ENCODE measurements at regions not wholly inside any gene's neighbourhood (a gene's known extent, or its start where the extent isn't known, plus 50 kb on each side); places are given as distances from the start of the nearest gene placed in this dataset.

DNA sequence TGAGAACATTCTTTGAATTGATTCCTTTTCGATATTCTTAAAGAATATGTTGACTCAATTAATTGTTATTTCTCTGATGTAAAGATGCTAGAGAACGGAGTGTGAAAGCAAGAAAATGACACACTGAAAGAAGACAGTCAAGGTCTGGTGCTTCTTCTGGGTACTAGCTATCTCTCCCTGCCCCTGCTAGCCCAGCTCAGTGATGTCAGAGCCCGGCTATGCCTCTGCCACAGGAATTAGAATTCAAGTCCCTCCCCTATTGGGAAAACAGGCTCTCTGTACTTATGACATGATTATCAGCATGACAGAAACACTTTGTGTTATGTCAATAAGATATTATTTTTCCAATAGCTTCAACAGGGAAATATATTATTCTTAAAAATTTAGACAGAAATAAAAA is 252.4 kb downstream of the KCNC2 start:
- no peak for DNase-seq (ENCODE audit: low read depth in 4 of 6, low spot score in 6 of 6)
- WGBS (ENCODE audit: insufficient coverage) = 100% methylated on average over 1 of the region's 3 CpGs

DNA sequence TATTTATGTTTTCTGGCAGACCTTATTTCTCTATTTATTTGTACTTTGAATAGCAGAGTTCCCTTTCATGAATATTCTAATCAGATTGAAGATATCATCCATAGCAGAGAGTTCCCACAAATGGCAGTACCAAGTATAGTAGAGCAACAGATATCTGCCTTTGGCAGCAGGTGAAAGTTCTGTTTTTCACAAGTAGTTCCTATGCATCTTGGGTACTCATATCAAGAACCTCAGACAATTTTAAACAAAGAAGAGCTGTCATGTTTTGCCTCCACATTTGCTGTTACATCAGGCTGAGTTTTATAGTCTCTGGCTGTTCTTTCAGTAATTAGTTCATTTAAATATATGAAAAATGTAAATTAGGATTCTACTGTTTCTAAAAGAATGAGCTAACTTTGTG is 252.0 kb downstream of the KCNC2 start:
- no peaks in the 10 kb centered on the region for H3K36me3 ChIP-seq (ENCODE audit: control insufficient read depth, insufficient read depth, low read length)
- no peak overlapping the region for H3K4me3 ChIP-seq (ENCODE audit: low read depth, low read length)
- H3K27me3 ChIP-seq (ENCODE audit: control insufficient read depth, insufficient read depth, low read length) = no peaks in the 10 kb centered on the region
- no peak overlapping the region for H3K27ac ChIP-seq (ENCODE audit: low read depth, low read length)
- no peak for DNase-seq (ENCODE audit: low read depth in 4 of 6, low spot score in 6 of 6)
- H3K9me3 ChIP-seq (ENCODE audit: control insufficient read depth, insufficient read depth, low read length) = peaks cover 5% of the 10 kb centered on the region
- H3K4me1 ChIP-seq (ENCODE audit: control insufficient read depth, insufficient read depth, low read length) = no peaks in the 10 kb centered on the region

More for the DNA sequence above, 252.4 kb downstream of the KCNC2 start:
- no peak overlapping the region for H3K27ac ChIP-seq (ENCODE audit: low read depth, low read length)
- H3K4me1 ChIP-seq (ENCODE audit: control insufficient read depth, insufficient read depth, low read length) = no peaks in the 10 kb centered on the region
- H3K36me3 ChIP-seq (ENCODE audit: control insufficient read depth, insufficient read depth, low read length) = no peaks in the 10 kb centered on the region
- H3K4me3 ChIP-seq (ENCODE audit: low read depth, low read length) = no peak overlapping the region
- no peaks in the 10 kb centered on the region for H3K27me3 ChIP-seq (ENCODE audit: control insufficient read depth, insufficient read depth, low read length)
- peaks cover 8% of the 10 kb centered on the region for H3K9me3 ChIP-seq (ENCODE audit: control insufficient read depth, insufficient read depth, low read length)

DNA sequence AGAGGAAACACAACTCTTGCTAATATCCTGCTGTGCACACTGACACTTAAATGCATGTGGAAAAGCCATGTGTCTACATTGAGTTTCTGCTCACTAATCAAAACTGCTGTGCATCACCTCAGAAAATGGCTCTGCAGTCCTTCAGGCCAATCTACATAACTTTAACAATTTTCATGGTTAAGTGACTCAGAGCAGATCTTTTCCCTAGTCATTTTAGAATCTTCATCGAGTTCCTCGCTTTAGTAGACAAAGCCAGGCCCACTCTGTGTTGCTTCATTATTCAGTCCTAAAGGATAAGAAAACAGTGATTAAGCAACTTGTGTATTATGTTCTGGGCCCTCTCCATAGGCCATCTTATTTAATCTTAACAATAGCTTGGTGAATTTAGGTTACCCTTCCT is 250.0 kb downstream of the KCNC2 start:
- H3K9me3 ChIP-seq (ENCODE audit: control insufficient read depth, insufficient read depth, low read length) = peaks cover 5% of the 10 kb centered on the region
- H3K36me3 ChIP-seq (ENCODE audit: control insufficient read depth, insufficient read depth, low read length) = no peaks in the 10 kb centered on the region
- no CpG with 5 or more reads among the region's 2 CpGs for WGBS (ENCODE audit: insufficient coverage)
- no peak for DNase-seq (ENCODE audit: low read depth in 4 of 6, low spot score in 6 of 6)
- no peak overlapping the region for H3K4me3 ChIP-seq (ENCODE audit: low read depth, low read length)
- H3K4me1 ChIP-seq (ENCODE audit: control insufficient read depth, insufficient read depth, low read length) = no peaks in the 10 kb centered on the region
- no peak overlapping the region for H3K27ac ChIP-seq (ENCODE audit: low read depth, low read length)
- H3K27me3 ChIP-seq (ENCODE audit: control insufficient read depth, insufficient read depth, low read length) = no peaks in the 10 kb centered on the region

DNA sequence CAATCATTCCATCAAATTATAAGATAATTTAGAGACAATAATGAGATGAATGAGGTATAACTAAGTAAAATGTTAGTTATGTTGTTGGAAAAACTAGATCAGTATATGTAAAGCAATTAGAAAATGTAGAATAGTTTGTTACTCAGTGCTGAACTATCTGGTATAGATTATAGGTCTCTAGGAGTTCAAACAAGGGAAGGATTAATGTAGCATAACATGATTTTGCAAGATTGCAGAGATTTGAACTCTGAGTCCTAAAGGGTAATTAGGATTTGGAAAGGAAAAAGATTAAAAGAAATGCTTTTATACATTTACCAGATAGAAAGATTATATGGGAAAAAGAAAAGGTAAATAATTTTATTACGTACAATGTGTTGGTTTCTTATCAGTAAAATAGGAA is 246.3 kb downstream of the KCNC2 start:
- H3K9me3 ChIP-seq (ENCODE audit: control insufficient read depth, insufficient read depth, low read length) = no peaks in the 10 kb centered on the region
- DNase-seq (ENCODE audit: low read depth in 4 of 6, low spot score in 6 of 6) = no peak
- no peaks in the 10 kb centered on the region for H3K27me3 ChIP-seq (ENCODE audit: control insufficient read depth, insufficient read depth, low read length)
- no peak overlapping the region for H3K4me3 ChIP-seq (ENCODE audit: low read depth, low read length)
- no peaks in the 10 kb centered on the region for H3K4me1 ChIP-seq (ENCODE audit: control insufficient read depth, insufficient read depth, low read length)
- H3K27ac ChIP-seq (ENCODE audit: low read depth, low read length) = no peak overlapping the region
- H3K36me3 ChIP-seq (ENCODE audit: control insufficient read depth, insufficient read depth, low read length) = no peaks in the 10 kb centered on the region
- WGBS (ENCODE audit: insufficient coverage) = no CpG with 5 or more reads among the region's 1 CpG

DNA sequence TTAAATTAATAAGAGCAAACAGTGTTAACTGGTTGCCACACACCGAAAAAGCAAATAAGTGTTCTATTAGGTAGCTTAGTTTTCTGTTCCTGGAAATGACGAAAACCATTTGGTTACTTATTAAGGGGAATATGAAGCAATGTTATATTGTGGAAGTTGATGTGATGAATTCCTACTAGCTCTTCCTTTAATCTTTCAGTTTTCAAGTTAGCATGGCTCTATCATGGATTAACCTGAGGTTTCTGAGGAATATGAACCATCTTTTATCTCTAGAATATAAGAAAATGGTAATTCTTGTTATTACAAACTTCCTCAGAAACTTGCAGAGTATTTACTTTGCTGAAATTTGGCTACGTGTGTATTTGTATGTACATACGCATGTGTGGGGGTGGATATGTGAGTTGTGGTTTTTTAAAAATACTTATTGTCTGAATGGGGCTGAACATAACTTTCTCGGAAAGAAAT is 245.7 kb downstream of the KCNC2 start:
- H3K4me3 ChIP-seq (ENCODE audit: low read depth, low read length) = no peak overlapping the region
- 100% methylated on average over 1 of the region's 5 CpGs for WGBS (ENCODE audit: insufficient coverage)
- no peak overlapping the region for H3K27ac ChIP-seq (ENCODE audit: low read depth, low read length)
- no peaks in the 10 kb centered on the region for H3K27me3 ChIP-seq (ENCODE audit: control insufficient read depth, insufficient read depth, low read length)
- H3K9me3 ChIP-seq (ENCODE audit: control insufficient read depth, insufficient read depth, low read length) = no peaks in the 10 kb centered on the region
- H3K36me3 ChIP-seq (ENCODE audit: control insufficient read depth, insufficient read depth, low read length) = no peaks in the 10 kb centered on the region
- no peak for DNase-seq (ENCODE audit: low read depth in 4 of 6, low spot score in 6 of 6)
- no peaks in the 10 kb centered on the region for H3K4me1 ChIP-seq (ENCODE audit: control insufficient read depth, insufficient read depth, low read length)

DNA sequence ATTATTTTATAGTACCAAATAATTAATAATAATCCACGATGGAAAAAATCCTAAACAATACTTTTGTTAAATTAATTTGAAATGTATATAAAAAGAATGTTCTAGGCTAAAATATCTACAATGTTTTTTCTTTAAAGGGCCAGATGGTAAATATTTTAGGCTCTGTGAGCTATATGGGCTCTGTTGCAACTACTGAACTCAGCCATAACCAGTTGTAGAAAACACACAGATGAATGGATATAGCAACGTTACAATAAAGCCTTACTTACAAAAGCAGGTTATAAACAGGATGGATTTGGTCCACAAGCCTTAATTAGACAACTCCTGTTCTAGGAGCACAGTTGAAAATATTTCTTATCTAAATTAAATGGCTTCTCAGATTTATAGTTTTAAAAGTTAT is 245.2 kb downstream of the KCNC2 start:
- no peak for DNase-seq (ENCODE audit: low read depth in 4 of 6, low spot score in 6 of 6)
- Histone ChIP-seq H3K27ac (ENCODE audit: low read depth, low read length) (no peak overlapping the region), H3K36me3 (ENCODE audit: control insufficient read depth, insufficient read depth, low read length) (no peaks in the 10 kb centered on the region), H3K4me1 (ENCODE audit: control insufficient read depth, insufficient read depth, low read length) (no peaks in the 10 kb centered on the region), H3K9me3 (ENCODE audit: control insufficient read depth, insufficient read depth, low read length) (no peaks in the 10 kb centered on the region), H3K4me3 (ENCODE audit: low read depth, low read length) (no peak overlapping the region), H3K27me3 (ENCODE audit: control insufficient read depth, insufficient read depth, low read length) (no peaks in the 10 kb centered on the region)
- no CpG with 5 or more reads among the region's 2 CpGs for WGBS (ENCODE audit: insufficient coverage)

DNA sequence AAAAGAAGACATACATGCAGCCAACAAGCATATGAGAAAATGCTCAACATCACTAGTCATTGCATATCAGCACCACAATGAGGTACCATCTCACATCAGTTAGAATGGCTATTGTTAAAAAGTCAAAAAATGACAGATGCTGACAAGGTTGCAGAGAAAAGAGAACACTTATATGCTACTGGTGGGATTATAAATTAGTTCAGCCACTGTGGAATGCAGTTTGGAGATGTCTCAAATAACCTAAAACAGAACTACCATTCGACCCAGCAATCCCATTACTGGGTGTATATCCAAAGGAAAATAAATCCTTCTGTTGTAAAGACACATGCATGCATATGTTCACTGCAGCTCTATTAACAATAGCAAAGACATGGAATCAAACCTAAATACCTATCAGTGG is 238.4 kb downstream of the KCNC2 start:
- Histone ChIP-seq H3K9me3 (ENCODE audit: control insufficient read depth, insufficient read depth, low read length) (peaks cover 2% of the 10 kb centered on the region), H3K4me3 (ENCODE audit: low read depth, low read length) (no peak overlapping the region), H3K36me3 (ENCODE audit: control insufficient read depth, insufficient read depth, low read length) (no peaks in the 10 kb centered on the region), H3K4me1 (ENCODE audit: control insufficient read depth, insufficient read depth, low read length) (no peaks in the 10 kb centered on the region), H3K27me3 (ENCODE audit: control insufficient read depth, insufficient read depth, low read length) (no peaks in the 10 kb centered on the region), H3K27ac (ENCODE audit: low read depth, low read length) (no peak overlapping the region)
- no peak for DNase-seq (ENCODE audit: low read depth in 4 of 6, low spot score in 6 of 6)
- no CpG with 5 or more reads among the region's 1 CpG for WGBS (ENCODE audit: insufficient coverage)

DNA sequence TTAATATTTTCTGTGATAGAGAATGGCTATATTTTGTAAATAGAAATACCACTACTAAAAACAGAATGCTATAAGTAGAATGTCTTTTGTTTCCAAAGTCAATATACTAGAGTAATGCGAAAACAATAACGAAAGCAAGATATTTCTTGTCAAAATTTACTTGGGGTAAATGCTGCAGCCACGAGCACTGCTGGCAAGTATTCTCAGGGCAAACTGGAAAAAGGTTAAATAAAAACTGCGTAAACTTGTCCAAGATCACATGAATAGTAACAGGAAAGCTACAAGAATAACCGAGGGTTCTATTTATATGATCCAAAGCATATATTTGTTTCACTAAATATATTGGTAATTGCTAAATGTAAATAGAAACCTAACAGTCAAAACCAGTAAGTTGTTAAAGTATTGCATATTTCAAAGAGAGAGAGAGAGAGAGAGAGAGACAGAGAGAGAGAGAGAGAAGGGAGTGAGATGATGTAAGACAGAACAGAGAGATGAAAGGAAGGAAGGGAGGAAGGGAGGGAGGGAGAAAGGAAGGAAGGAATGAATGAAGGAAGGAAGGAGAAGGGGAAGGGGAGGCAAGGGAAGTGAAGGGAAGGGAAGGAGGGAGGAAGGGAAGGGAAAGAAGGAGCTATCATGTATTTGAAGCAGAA is 231.7 kb downstream of the KCNC2 start:
- Histone ChIP-seq H3K27me3 (ENCODE audit: control insufficient read depth, insufficient read depth, low read length) (no peaks in the 10 kb centered on the region), H3K27ac (ENCODE audit: low read depth, low read length) (no peak overlapping the region), H3K9me3 (ENCODE audit: control insufficient read depth, insufficient read depth, low read length) (no peaks in the 10 kb centered on the region), H3K4me1 (ENCODE audit: control insufficient read depth, insufficient read depth, low read length) (no peaks in the 10 kb centered on the region), H3K36me3 (ENCODE audit: control insufficient read depth, insufficient read depth, low read length) (no peaks in the 10 kb centered on the region), H3K4me3 (ENCODE audit: low read depth, low read length) (no peak overlapping the region)
- no CpG with 5 or more reads among the region's 5 CpGs for WGBS (ENCODE audit: insufficient coverage)
- DNase-seq (ENCODE audit: low read depth in 4 of 6, low spot score in 6 of 6) = no peak

DNA sequence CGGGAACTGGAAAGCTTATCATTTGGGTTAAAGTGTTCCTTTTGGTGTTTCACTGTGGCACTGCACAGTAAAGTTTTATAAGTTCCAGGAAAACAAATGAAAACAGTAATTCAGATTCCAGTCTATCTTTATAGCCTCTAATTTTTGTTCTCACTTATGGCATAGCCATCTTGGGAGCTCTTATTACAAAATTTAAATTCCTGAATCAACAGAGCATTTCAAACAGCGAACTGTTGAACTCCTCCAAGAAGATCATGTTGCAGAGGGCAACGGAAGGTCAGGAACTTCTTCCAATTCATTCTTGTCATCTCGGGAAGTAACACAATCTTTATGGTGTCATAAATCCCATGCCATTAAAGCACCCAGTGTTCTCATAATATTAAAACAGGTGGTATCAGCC is 229.1 kb downstream of the KCNC2 start:
- Histone ChIP-seq H3K9me3 (ENCODE audit: control insufficient read depth, insufficient read depth, low read length) (no peaks in the 10 kb centered on the region), H3K4me3 (ENCODE audit: low read depth, low read length) (no peak overlapping the region), H3K27ac (ENCODE audit: low read depth, low read length) (no peak overlapping the region), H3K36me3 (ENCODE audit: control insufficient read depth, insufficient read depth, low read length) (no peaks in the 10 kb centered on the region), H3K27me3 (ENCODE audit: control insufficient read depth, insufficient read depth, low read length) (no peaks in the 10 kb centered on the region), H3K4me1 (ENCODE audit: control insufficient read depth, insufficient read depth, low read length) (no peaks in the 10 kb centered on the region)
- peak in 1 of 6 donors; percentile 61 for DNase-seq (ENCODE audit: low read depth in 4 of 6, low spot score in 6 of 6)
- whole genome bisulfite sequencing (ENCODE audit: insufficient coverage) = 29% methylated on average over 2 of the region's 4 CpGs

DNA sequence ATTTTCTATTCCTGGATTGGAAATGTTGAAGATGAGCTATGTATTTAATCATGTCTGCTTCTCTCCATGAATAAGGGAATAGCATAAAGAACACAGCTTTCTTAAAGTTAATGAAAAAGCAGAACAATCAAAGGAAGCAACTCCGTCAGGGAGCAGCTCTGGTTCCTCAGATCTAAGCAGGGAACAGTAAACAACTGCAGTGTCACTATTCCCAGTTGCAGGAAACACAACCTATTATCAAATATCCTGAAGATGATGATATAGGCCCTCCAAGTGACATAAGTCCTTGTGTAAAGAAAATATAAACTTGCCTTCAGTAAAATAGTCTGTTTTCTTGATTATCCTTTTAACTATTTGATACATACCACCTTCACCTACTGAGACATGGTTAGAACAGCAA is 228.1 kb downstream of the KCNC2 start:
- no peak for DNase-seq (ENCODE audit: low read depth in 4 of 6, low spot score in 6 of 6)
- Histone ChIP-seq H3K4me1 (ENCODE audit: control insufficient read depth, insufficient read depth, low read length) (no peaks in the 10 kb centered on the region), H3K4me3 (ENCODE audit: low read depth, low read length) (no peak overlapping the region), H3K36me3 (ENCODE audit: control insufficient read depth, insufficient read depth, low read length) (no peaks in the 10 kb centered on the region), H3K27ac (ENCODE audit: low read depth, low read length) (no peak overlapping the region), H3K27me3 (ENCODE audit: control insufficient read depth, insufficient read depth, low read length) (no peaks in the 10 kb centered on the region), H3K9me3 (ENCODE audit: control insufficient read depth, insufficient read depth, low read length) (no peaks in the 10 kb centered on the region)
- WGBS (ENCODE audit: insufficient coverage) = no CpG with 5 or more reads among the region's 1 CpG
